Spinal cord (tissue), 9 donors: ENCODE measurements at regions not wholly inside any gene's neighbourhood (a gene's known extent, or its start where the extent isn't known, plus 50 kb on each side); places are given as distances from the start of the nearest gene placed in this dataset.
"Not testable (repeated sequence)": the region's sequence is repeated elsewhere in the genome, so short reads cannot be mapped to it uniquely, and the experiment has no call there.

Experiments used
- DNase-seq, 6 donors: peaks; one replicate each; pipeline versions ENCODE4 v3.0.0 to v3.0.0-alpha.2; 2013 to 2015; ENCODE audit warnings: low spot score in 6 of 6, low read depth in 4 of 6
- H3K27ac ChIP-seq: one replicate; pipeline ENCODE4 v1.5.1; 2013; ENCODE audit warnings: low read depth, low read length, control low read depth
- H3K27me3 ChIP-seq: one replicate; pipeline ENCODE4 v1.6.1; 2013; ENCODE audit warnings: low read length; ENCODE audit not compliant: control insufficient read depth, insufficient read depth
- H3K36me3 ChIP-seq: one replicate; pipeline ENCODE4 v1.6.1; 2013; ENCODE audit warnings: low read length; ENCODE audit not compliant: control insufficient read depth, insufficient read depth
- H3K4me1 ChIP-seq: one replicate; pipeline ENCODE4 v1.6.1; 2013; ENCODE audit warnings: low read length; ENCODE audit not compliant: control insufficient read depth, insufficient read depth
- H3K4me3 ChIP-seq: one replicate; pipeline ENCODE4 v1.5.1; 2013; ENCODE audit warnings: low read depth, low read length, control low read depth
- H3K9me3 ChIP-seq: one replicate; pipeline ENCODE4 v1.6.1; 2013; ENCODE audit warnings: low read length; ENCODE audit not compliant: control insufficient read depth, insufficient read depth
- WGBS: methylation state at CpG from one replicate; pipeline ENCODE4 v1.1.5; 2013; ENCODE audit warnings: missing lambda C conversion rate; ENCODE audit not compliant: insufficient coverage; 5-methylcytosine and 5-hydroxymethylcytosine counted together
- donor health status: healthy.

DNA sequence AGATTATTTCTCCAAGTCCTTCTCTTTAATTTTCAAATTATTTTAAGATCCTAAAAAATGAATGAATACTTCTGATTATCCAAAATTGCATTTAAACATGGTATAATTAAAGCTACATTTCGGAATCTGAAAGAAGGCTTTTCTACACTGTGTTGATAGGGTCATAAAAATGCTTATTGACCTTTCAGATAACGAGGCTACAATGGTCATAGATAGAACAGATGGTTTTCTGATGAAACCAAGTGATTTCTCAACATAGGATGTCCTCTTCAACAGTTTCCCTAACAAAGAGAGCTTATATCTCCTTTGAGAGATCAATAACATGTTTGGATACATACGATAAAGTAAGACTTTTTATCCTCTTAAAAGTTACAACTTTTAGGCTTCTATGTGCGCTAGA, 201.1 kb downstream of the PTH2R start:
- H3K4me3 ChIP-seq: no peak overlapping the region
- no peaks in the 10 kb centered on the region for H3K36me3 ChIP-seq
- no peak overlapping the region for H3K27ac ChIP-seq
- H3K4me1 ChIP-seq: no peaks in the 10 kb centered on the region
- no CpG with 5 or more reads among the region's 4 CpGs for WGBS
- H3K9me3 ChIP-seq: peaks cover 2% of the 10 kb centered on the region
- peak in 1 of 6 donors; percentile 5 for DNase-seq
- H3K27me3 ChIP-seq: no peaks in the 10 kb centered on the region

- Histone ChIP-seq H3K4me3 (no peak overlapping the region), H3K36me3 (no peaks in the 10 kb centered on the region), H3K9me3 (peaks cover 2% of the 10 kb centered on the region), H3K27me3 (no peaks in the 10 kb centered on the region), H3K27ac (no peak overlapping the region), H3K4me1 (no peaks in the 10 kb centered on the region)
- no CpG with 5 or more reads among the region's 1 CpG for WGBS
- DNase-seq: peak in 2 of 6 donors; percentile 74 to 75
Measured at GRCh38 chr2:208608122-208608835, 201.7 kb downstream of the PTH2R start.

GRCh38 chr2:208609166-208609804, 202.7 kb downstream of the PTH2R start:
- no peaks in the 10 kb centered on the region for H3K27me3 ChIP-seq
- H3K9me3 ChIP-seq: peaks cover 2% of the 10 kb centered on the region
- no peak for DNase-seq
- no peak overlapping the region for H3K27ac ChIP-seq
- H3K4me3 ChIP-seq: no peak overlapping the region
- no CpG with 5 or more reads among the region's 2 CpGs for WGBS
- H3K4me1 ChIP-seq: no peaks in the 10 kb centered on the region
- no peaks in the 10 kb centered on the region for H3K36me3 ChIP-seq

- H3K4me1 ChIP-seq, H3K9me3 ChIP-seq, H3K36me3 ChIP-seq, DNase-seq, H3K4me3 ChIP-seq, H3K27me3 ChIP-seq, H3K27ac ChIP-seq: not testable (repeated sequence)
- 80% methylated on average over 1 of the region's 1 CpG for WGBS
Measured at GRCh38 chr2:208615675-208616074, 209.1 kb downstream of the PTH2R start.

- Histone ChIP-seq H3K27ac (no peak overlapping the region), H3K27me3 (no peaks in the 10 kb centered on the region), H3K4me3 (no peak overlapping the region), H3K9me3 (no peaks in the 10 kb centered on the region), H3K36me3 (no peaks in the 10 kb centered on the region), H3K4me1 (no peaks in the 10 kb centered on the region)
- WGBS: 91% methylated on average over 4 of the region's 4 CpGs
- no peak for DNase-seq
Measured at GRCh38 chr2:208618220-208618619, 211.6 kb downstream of the PTH2R start.

DNA sequence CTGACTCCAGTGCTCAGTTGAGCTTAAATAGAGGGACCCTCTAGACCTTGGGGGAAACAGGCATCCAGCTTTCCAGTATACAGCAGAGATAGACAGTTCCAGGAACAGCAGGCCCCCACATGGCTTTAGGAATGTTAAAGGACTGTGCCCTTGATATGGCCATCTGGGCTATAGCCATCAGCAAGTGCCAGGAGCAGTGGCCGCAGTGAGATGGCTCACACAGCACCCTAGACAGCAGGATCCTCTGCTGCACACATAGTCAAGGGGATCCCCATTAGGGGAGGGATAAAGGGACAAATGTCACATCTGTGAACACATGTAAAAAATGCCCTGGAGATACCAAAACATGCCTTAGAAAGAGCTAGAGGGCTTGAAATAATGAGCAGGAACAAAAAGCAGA, 213.4 kb downstream of the PTH2R start:
- Histone ChIP-seq H3K27me3 (no peaks in the 10 kb centered on the region), H3K9me3 (no peaks in the 10 kb centered on the region), H3K4me3 (no peak overlapping the region), H3K27ac (no peak overlapping the region), H3K4me1 (no peaks in the 10 kb centered on the region), H3K36me3 (no peaks in the 10 kb centered on the region)
- no peak for DNase-seq
- WGBS: no CpG with 5 or more reads among the region's 1 CpG

DNA sequence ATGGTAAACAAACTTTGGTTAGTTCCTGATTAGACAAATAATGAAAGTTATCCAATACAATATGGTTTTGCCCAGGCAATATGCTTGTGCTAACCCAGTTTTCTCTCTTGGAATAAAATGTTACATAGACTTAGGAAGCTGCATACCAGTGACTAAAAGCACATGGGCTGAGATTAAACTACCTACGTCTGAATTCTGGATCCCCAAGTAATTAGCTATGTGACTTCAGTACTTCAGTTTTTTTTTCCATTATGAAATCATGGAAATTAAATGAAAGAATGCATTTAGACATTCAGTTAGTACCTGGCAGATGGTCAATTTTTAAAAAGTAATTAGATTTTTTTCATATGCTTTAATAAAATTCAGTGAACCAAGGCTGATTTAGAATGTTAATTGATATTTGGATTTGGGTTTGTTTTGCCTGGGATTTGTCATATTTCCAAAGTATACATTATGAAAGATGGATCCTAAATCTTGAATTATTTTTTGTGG, 213.9 kb downstream of the PTH2R start:
- no peaks in the 10 kb centered on the region for H3K9me3 ChIP-seq
- H3K27ac ChIP-seq: no peak overlapping the region
- no peak for DNase-seq
- H3K36me3 ChIP-seq: no peaks in the 10 kb centered on the region
- no peaks in the 10 kb centered on the region for H3K4me1 ChIP-seq
- no CpG with 5 or more reads among the region's 1 CpG for WGBS
- H3K27me3 ChIP-seq: no peaks in the 10 kb centered on the region
- no peak overlapping the region for H3K4me3 ChIP-seq

DNA sequence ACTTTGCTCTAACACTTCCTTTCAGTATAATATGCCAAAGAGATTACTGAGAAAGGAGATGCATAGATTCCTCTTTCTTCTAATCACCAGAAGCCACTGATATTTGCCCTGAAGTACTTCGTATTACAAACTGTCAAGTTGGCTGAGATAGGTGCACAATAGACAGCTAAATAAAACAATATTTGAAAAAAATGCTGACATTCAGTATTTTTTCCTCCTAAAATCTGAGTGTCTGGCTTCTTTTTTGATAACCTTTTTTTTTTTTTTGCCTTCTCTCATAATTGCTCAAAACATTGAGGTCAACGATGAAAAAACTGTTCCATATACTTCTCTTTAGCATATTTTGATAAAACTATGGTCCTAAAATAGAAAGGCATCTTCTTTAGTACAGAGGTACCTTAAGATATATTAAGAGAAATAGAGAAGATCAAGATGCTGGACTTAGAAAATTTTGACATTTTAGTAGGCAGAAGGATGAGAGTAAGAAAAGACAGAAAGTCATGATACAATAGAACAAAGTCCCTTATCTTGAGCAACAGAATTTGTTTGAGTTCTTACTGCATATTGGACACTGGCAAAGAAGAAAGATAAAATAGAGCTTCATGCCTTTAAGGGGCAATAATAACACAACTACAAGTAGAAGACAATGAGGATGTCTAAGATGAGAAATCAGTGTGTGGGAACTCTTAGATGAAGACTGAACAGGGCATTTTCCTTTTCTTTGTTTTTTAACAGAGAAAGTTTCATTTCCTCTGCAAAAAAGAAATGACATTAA, 220.7 kb downstream of the PTH2R start:
- Histone ChIP-seq H3K4me1 (no peaks in the 10 kb centered on the region), H3K27me3 (no peaks in the 10 kb centered on the region), H3K4me3 (no peak overlapping the region), H3K9me3 (no peaks in the 10 kb centered on the region), H3K27ac (no peak overlapping the region), H3K36me3 (no peaks in the 10 kb centered on the region)
- no CpG with 5 or more reads among the region's 2 CpGs for WGBS
- DNase-seq: no peak

DNA sequence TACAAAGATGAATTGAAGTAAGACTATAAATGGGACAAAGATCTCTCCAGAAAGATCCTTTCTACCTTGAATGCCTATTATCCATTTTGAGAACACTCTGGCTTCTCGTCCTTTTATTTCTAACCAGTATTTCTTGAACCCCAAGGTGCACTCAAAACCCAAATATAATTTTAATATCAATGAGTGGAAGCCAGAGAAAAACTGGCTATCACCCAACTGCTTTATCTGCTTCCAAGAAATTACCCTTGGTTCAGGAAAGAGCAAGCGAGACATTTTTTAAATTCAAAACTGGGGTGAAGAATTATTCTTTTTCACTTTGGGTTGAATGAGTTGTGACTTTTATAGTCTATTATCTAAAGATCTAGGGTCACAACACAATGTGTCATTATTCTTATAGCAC, 221.3 kb downstream of the PTH2R start:
- H3K27me3 ChIP-seq: no peaks in the 10 kb centered on the region
- peak in 1 of 6 donors; percentile 13 for DNase-seq
- no peaks in the 10 kb centered on the region for H3K4me1 ChIP-seq
- no peaks in the 10 kb centered on the region for H3K36me3 ChIP-seq
- no peak overlapping the region for H3K27ac ChIP-seq
- no CpG with 5 or more reads among the region's 2 CpGs for WGBS
- no peaks in the 10 kb centered on the region for H3K9me3 ChIP-seq
- H3K4me3 ChIP-seq: no peak overlapping the region
